ENCODE measurements at regions not wholly inside any gene's neighbourhood (a gene's known extent, or its start where the extent isn't known, plus 50 kb on each side); places are given as distances from the start of the nearest gene placed in this dataset.

- H3K9me3 ChIP-seq (ENCODE audit: low read length): no peaks in the 10 kb centered on the region
- H3K9ac ChIP-seq (ENCODE audit: low read length): no peak overlapping the region
- H3K4me2 ChIP-seq (ENCODE audit: low read length): no peak overlapping the region
- TF ChIP-seq TAF1 (IDR thresholded peaks at IDR 0.05; ENCODE audit: low read depth) (no peak), CTCF (IDR thresholded peaks at IDR 0.05; ENCODE audit: poor library complexity, severe bottlenecking) (no peak), MXI1 (conservative IDR thresholded peaks at IDR 0.05; ENCODE audit: poor library complexity, severe bottlenecking) (no peak), POLR2AphosphoS5 (IDR thresholded peaks at IDR 0.05) (no peak), EZH2 (IDR thresholded peaks at IDR 0.05; ENCODE audit: borderline replicate concordance, insufficient read depth, low read length, poor library complexity, severe bottlenecking) (no peak), REST (IDR thresholded peaks at IDR 0.05; ENCODE audit: borderline replicate concordance) (no peak), EP300 (conservative IDR thresholded peaks at IDR 0.05; ENCODE audit: poor library complexity, severe bottlenecking) (no peak), SMC3 (conservative IDR thresholded peaks at IDR 0.05; ENCODE audit: poor library complexity) (no peak), RAD21 (conservative IDR thresholded peaks at IDR 0.05) (no peak)
- no peaks in the 10 kb centered on the region for H3K9me2 ChIP-seq (ENCODE audit: insufficient read depth, low read length)
- H3K27ac ChIP-seq (ENCODE audit: low read length): no peak overlapping the region
- no peaks in the 10 kb centered on the region for H4K20me1 ChIP-seq (ENCODE audit: insufficient read depth)
- no peaks in the 10 kb centered on the region for H3K79me2 ChIP-seq (replicated peaks; ENCODE audit: insufficient read depth, low read length)
- H3K4me3 ChIP-seq (ENCODE audit: low read length): no peak overlapping the region
- H3K27me3 ChIP-seq (ENCODE audit: insufficient read depth, low read depth, low read length): no peaks in the 10 kb centered on the region
- H2AFZ ChIP-seq (ENCODE audit: low read depth, low read length): no peak overlapping the region
- no peaks in the 10 kb centered on the region for H3F3A ChIP-seq (ENCODE audit: insufficient read depth, low read length, poor library complexity, severe bottlenecking)
- H3K36me3 ChIP-seq (ENCODE audit: insufficient read depth, low read length): no peaks in the 10 kb centered on the region
Observed at GRCh38 chrX:40282348-40282747, 184.6 kb upstream of the BCOR start.

GRCh38 chrX:40281336-40282005, 183.7 kb upstream of the BCOR start:
- H3K79me2 ChIP-seq (replicated peaks; ENCODE audit: insufficient read depth, low read length): no peaks in the 10 kb centered on the region
- H3K9me3 ChIP-seq (ENCODE audit: low read length): no peaks in the 10 kb centered on the region
- no peak for TF ChIP-seq SMC3 (conservative IDR thresholded peaks at IDR 0.05; ENCODE audit: poor library complexity)
- no peak for TF ChIP-seq POLR2AphosphoS5 (IDR thresholded peaks at IDR 0.05)
- no peak for TF ChIP-seq CTCF (IDR thresholded peaks at IDR 0.05; ENCODE audit: poor library complexity, severe bottlenecking)
- no peak for TF ChIP-seq MXI1 (conservative IDR thresholded peaks at IDR 0.05; ENCODE audit: poor library complexity, severe bottlenecking)
- no peak for TF ChIP-seq TAF1 (IDR thresholded peaks at IDR 0.05; ENCODE audit: low read depth)
- TF ChIP-seq RAD21 (conservative IDR thresholded peaks at IDR 0.05): no peak
- no peak for TF ChIP-seq REST (IDR thresholded peaks at IDR 0.05; ENCODE audit: borderline replicate concordance)
- TF ChIP-seq EZH2 (IDR thresholded peaks at IDR 0.05; ENCODE audit: borderline replicate concordance, insufficient read depth, low read length, poor library complexity, severe bottlenecking): no peak
- TF ChIP-seq EP300 (conservative IDR thresholded peaks at IDR 0.05; ENCODE audit: poor library complexity, severe bottlenecking): no peak
- no peaks in the 10 kb centered on the region for H3K36me3 ChIP-seq (ENCODE audit: insufficient read depth, low read length)
- H2AFZ ChIP-seq (ENCODE audit: low read depth, low read length): no peak overlapping the region
- H3F3A ChIP-seq (ENCODE audit: insufficient read depth, low read length, poor library complexity, severe bottlenecking): no peaks in the 10 kb centered on the region
- no peak overlapping the region for H3K9ac ChIP-seq (ENCODE audit: low read length)
- H3K27ac ChIP-seq (ENCODE audit: low read length): no peak overlapping the region
- no peaks in the 10 kb centered on the region for H3K27me3 ChIP-seq (ENCODE audit: insufficient read depth, low read depth, low read length)
- no peaks in the 10 kb centered on the region for H4K20me1 ChIP-seq (ENCODE audit: insufficient read depth)
- H3K4me3 ChIP-seq (ENCODE audit: low read length): no peak overlapping the region
- H3K9me2 ChIP-seq (ENCODE audit: insufficient read depth, low read length): no peaks in the 10 kb centered on the region
- H3K4me2 ChIP-seq (ENCODE audit: low read length): no peak overlapping the region

Measured in neural cell (in vitro differentiated cells).